HepG2 (cell line): ENCODE measurements at regions not wholly inside any gene's neighbourhood (a gene's known extent, or its start where the extent isn't known, plus 50 kb on each side); places are given as distances from the start of the nearest gene placed in this dataset.

Source experiments
- ATAC-seq: fragments of 200-7000 bp; cut with Tn5 transposase; 3 replicates; pipeline ENCODE4 v1.9.1; 2020; ENCODE audit warnings: mild to moderate bottlenecking, moderate library complexity
- BruUV-seq: library from RNA; stranded (reverse); fragments of 400-500 nt; replicated peaks from 2 replicates; lab custom pipeline; 2021; lab: Mats Ljungman, UMichigan
- CTCF ChIA-PET: fragments of 300-600 bp; formaldehyde crosslinking; extraction: SDS; loops from one replicate; lab custom pipeline; 2021; ENCODE audit warnings: low total read pairs, inconsistent platforms, low intra/inter-chr PET ratio; lab: Yijun Ruan, JAX
- POLR2A ChIA-PET: fragments of 350-600 bp; sonication (Branson Sonifier 250); formaldehyde crosslinking; loops from one replicate; lab custom pipeline; 2020; ENCODE audit warnings: antibody characterized with exemption, inconsistent platforms; lab: Yijun Ruan, JAX
- DNase-seq: peaks from one replicate; pipeline ENCODE4 v3.0.0-alpha.2; 2015; ENCODE audit warnings: low spot score
- FAIRE-seq: peaks from 3 replicates; lab custom pipeline; 2011; peaks lifted over from hg19 to GRCh38; lab: Jason Lieb, UNC
- H2AFZ ChIP-seq: one replicate; pipeline ENCODE4 v1.6.1; 2011; ENCODE audit warnings: low read length, inconsistent platforms
- H3K27ac ChIP-seq: fragments of 300-600 bp; 3 replicates; pipeline ENCODE4 v1.8.0; 2011; ENCODE audit warnings: mixed run types, mild to moderate bottlenecking, mixed read lengths, low read length, inconsistent platforms; ENCODE audit not compliant: insufficient read depth; ENCODE audit errors: extremely low read length
- H3K27me3 ChIP-seq, 2 experiments: fragments of 200-600 bp in 1 of 2; 2 replicates in 1 of 2; 3 replicates in 1 of 2; pipeline versions ENCODE4 v1.6.0 to v1.8.0; 2011; ENCODE audit warnings: low read length in 2 of 2, mild to moderate bottlenecking in 2 of 2, moderate library complexity in 2 of 2, inconsistent platforms in 1 of 2; ENCODE audit not compliant: insufficient read depth in 2 of 2, control insufficient read depth in 1 of 2
- H3K36me3 ChIP-seq, 2 experiments: fragments of 200-600 bp in 1 of 2; replicated peaks in 1 of 2; 2 replicates in 1 of 2; 3 replicates in 1 of 2; pipeline versions ENCODE4 v1.5.1 to v1.8.0; 2011; ENCODE audit warnings: low read length in 2 of 2, inconsistent platforms in 1 of 2; ENCODE audit not compliant: insufficient read depth in 2 of 2, control insufficient read depth in 1 of 2
- H3K4me1 ChIP-seq: 2 replicates; pipeline ENCODE4 v1.5.1; 2012; ENCODE audit warnings: low read length, inconsistent platforms; ENCODE audit not compliant: insufficient read depth
- H3K4me2 ChIP-seq: 2 replicates; pipeline ENCODE4 v1.6.0; 2011; ENCODE audit warnings: low read depth, low read length, inconsistent platforms
- H3K4me3 ChIP-seq, 3 experiments: fragments of 200-600 bp in 1 of 3; sonication (generic), shearing (Covaris generic) in 1 of 3; replicated peaks in 1 of 3; 2 replicates each; pipeline ENCODE4 v1.5.1; 2011 to 2016; ENCODE audit warnings: low read length in 3 of 3, inconsistent platforms in 2 of 3, low read depth in 2 of 3, mild to moderate bottlenecking in 2 of 3, control low read depth in 1 of 3, mixed read lengths in 1 of 3; ENCODE audit not compliant: insufficient read depth in 1 of 3
- H3K79me2 ChIP-seq: one replicate; pipeline ENCODE4 v1.6.1; 2011; ENCODE audit warnings: low read length, inconsistent platforms; ENCODE audit not compliant: insufficient read depth
- H3K9ac ChIP-seq: 2 replicates; pipeline ENCODE4 v1.6.0; 2011; ENCODE audit warnings: mild to moderate bottlenecking, low read depth, low read length, inconsistent platforms; ENCODE audit not compliant: insufficient read depth
- H3K9me3 ChIP-seq: 2 replicates; pipeline ENCODE4 v1.5.1; 2012; ENCODE audit warnings: mild to moderate bottlenecking, low read length
- H4K20me1 ChIP-seq: 2 replicates; pipeline ENCODE4 v1.6.0; 2011; ENCODE audit warnings: inconsistent platforms, mild to moderate bottlenecking, low read length, moderate library complexity; ENCODE audit not compliant: insufficient read depth
- AGO1 ChIP-seq: fragments of 200-400 bp; formaldehyde crosslinking; IDR thresholded peaks from 2 replicates; pipeline ENCODE4 v1.6.1; 2017; ENCODE audit warnings: mild to moderate bottlenecking, low read depth, low read length, moderate library complexity; ENCODE audit not compliant: poor library complexity, severe bottlenecking
- AHDC1 ChIP-seq: sonication (generic); formaldehyde crosslinking; IDR thresholded peaks from 2 replicates; pipeline ENCODE4 v1.5.1; 2020; ENCODE audit warnings: mild to moderate bottlenecking, missing genetic modification reagents, borderline replicate concordance
- CAMTA2 ChIP-seq: sonication (generic); formaldehyde crosslinking; IDR thresholded peaks from 2 replicates; pipeline ENCODE4 v1.4.0; 2020; ENCODE audit warnings: mild to moderate bottlenecking, missing genetic modification reagents, borderline replicate concordance
- GTF2F1 ChIP-seq: fragments of 150-350 bp; IDR thresholded peaks from 2 replicates; pipeline ENCODE4 v1.6.1; 2014; ENCODE audit warnings: low read length
- IKZF4 ChIP-seq: sonication (generic); formaldehyde crosslinking; IDR thresholded peaks from 2 replicates; pipeline ENCODE4 v1.5.1; 2020; ENCODE audit warnings: borderline replicate concordance, mild to moderate bottlenecking, low read depth, missing genetic modification reagents; ENCODE audit errors: not compliant biosample characterization
- NKX3-1 ChIP-seq: sonication (generic); formaldehyde crosslinking; IDR thresholded peaks from 2 replicates; pipeline ENCODE4 v1.5.0; 2020; ENCODE audit warnings: missing genetic modification reagents
- NR2C2 ChIP-seq: sonication (generic); formaldehyde crosslinking; IDR thresholded peaks from 2 replicates; pipeline ENCODE4 v1.4.0; 2020; ENCODE audit warnings: missing genetic modification reagents, mild to moderate bottlenecking, moderate library complexity, borderline replicate concordance
- POGZ ChIP-seq: sonication (generic); formaldehyde crosslinking; IDR thresholded peaks from 2 replicates; pipeline ENCODE4 v1.4.0; 2020; ENCODE audit warnings: mild to moderate bottlenecking, missing genetic modification reagents
- ZNF101 ChIP-seq: sonication (generic); formaldehyde crosslinking; IDR thresholded peaks from 2 replicates; pipeline ENCODE4 v1.4.0; 2020; ENCODE audit warnings: mild to moderate bottlenecking, low read depth, missing genetic modification reagents, borderline replicate concordance
- ZNF234 ChIP-seq: sonication (generic); formaldehyde crosslinking; conservative IDR thresholded peaks from 2 replicates; pipeline ENCODE4 v1.5.1; 2020; ENCODE audit warnings: mild to moderate bottlenecking, missing genetic modification reagents
- ZNF30 ChIP-seq: sonication (generic); formaldehyde crosslinking; IDR thresholded peaks from 2 replicates; pipeline ENCODE4 v1.5.0; 2020; ENCODE audit warnings: mild to moderate bottlenecking, missing genetic modification reagents
- ZNF350 ChIP-seq: sonication (generic); formaldehyde crosslinking; IDR thresholded peaks from 2 replicates; pipeline ENCODE4 v1.4.0; 2020; ENCODE audit warnings: mild to moderate bottlenecking, low read depth, missing genetic modification reagents, borderline replicate concordance
- ZNF557 ChIP-seq: sonication (generic); formaldehyde crosslinking; IDR thresholded peaks from 2 replicates; pipeline ENCODE4 v1.4.0; 2020; ENCODE audit warnings: missing genetic modification reagents
- ZNF609 ChIP-seq: sonication (generic); formaldehyde crosslinking; IDR thresholded peaks from 2 replicates; pipeline ENCODE4 v1.4.0; 2020; ENCODE audit warnings: mild to moderate bottlenecking, missing genetic modification reagents, borderline replicate concordance
- ZNF850 ChIP-seq: sonication (generic); formaldehyde crosslinking; conservative IDR thresholded peaks from 2 replicates; pipeline ENCODE4 v1.9.0; 2021; ENCODE audit warnings: mild to moderate bottlenecking, missing genetic modification reagents
- whole genome bisulfite sequencing: methylation state at CpG from one replicate; pipeline ENCODE4 v1.1.6; 2017; ENCODE audit warnings: low lambda C conversion rate; 5-methylcytosine and 5-hydroxymethylcytosine counted together
- in situ Hi-C: cut with HindIII; loops from 2 replicates; pipeline ENCODE4 v1.10.0; 2017; ENCODE audit warnings: low pct_unique_long_range_greater_than_20kb; ENCODE audit not compliant: extremely low pct_ligation_motif_present
- intact Hi-C: fragments of 100-400 bp; cut with micrococcal nuclease; formaldehyde crosslinking; loops from one replicate; pipeline ENCODE4 v1.10.0; 2022; ENCODE audit not compliant: unreplicated experiment

- TF ChIP-seq AHDC1 (CRISPR knock-in tag), result no peak
- TF ChIP-seq GTF2F1, result no peak
- no peak for TF ChIP-seq ZNF30 (CRISPR knock-in tag)
- no peak for TF ChIP-seq ZNF234 (CRISPR knock-in tag)
- no peak for TF ChIP-seq ZNF350
- no peak for TF ChIP-seq ZNF557 (CRISPR knock-in tag)
- no peak for TF ChIP-seq CAMTA2 (CRISPR knock-in tag)
- no peak for TF ChIP-seq NKX3-1 (CRISPR knock-in tag)
- TF ChIP-seq ZNF101, result no peak
- TF ChIP-seq, all 625 proteins: peak for 0
These were observed 635.0 kb upstream of the FANCL start (continued) for GRCh38 chr2:58876126-58876525.

GRCh38 chr2:58875436-58875835, 634.3 kb upstream of the FANCL start:
- H2AFZ ChIP-seq, result no peak overlapping the region
- in situ Hi-C loops, result no loop called here
- WGBS, result 4% methylated on average over 4 of the region's 4 CpGs
- H3K4me2 ChIP-seq, result no peak overlapping the region
- FAIRE-seq (no peak), DNase-seq (no peak), ATAC-seq (no peak)
- BruUV-seq, result no TSS peak
- no peaks in the 10 kb centered on the region for H3K4me1 ChIP-seq
- H3K27me3 ChIP-seq, result no peaks in the 10 kb centered on the region
- CTCF ChIA-PET, result no interaction called here
- no peaks in the 10 kb centered on the region for H4K20me1 ChIP-seq
- no peak overlapping the region for H3K4me3 ChIP-seq
- no peaks in the 10 kb centered on the region for H3K9me3 ChIP-seq
- intact Hi-C loops, result loop anchor here (10.0 kb wide), 1 partner anchor 1111 kb away; no protein-coding TSS in a partner anchor
- POLR2A ChIA-PET, result no interaction called here
- no peak overlapping the region for H3K27ac ChIP-seq
- no peak overlapping the region for H3K9ac ChIP-seq
- no peaks in the 10 kb centered on the region for H3K79me2 ChIP-seq
- no peaks in the 10 kb centered on the region for H3K36me3 ChIP-seq
- TF ChIP-seq AGO1, result no peak
- no peak for TF ChIP-seq ZNF850
- no peak for TF ChIP-seq NR2C2
- TF ChIP-seq ZNF609 (CRISPR knock-in tag), result no peak
- no peak for TF ChIP-seq POGZ (CRISPR knock-in tag)
- no peak for TF ChIP-seq IKZF4 (CRISPR knock-in tag)
